NCI-H1092 treated with DMSO at 0.1 percent for 48 hours (cell line): ENCODE measurements at regions not wholly inside any gene's neighbourhood (a gene's known extent, or its start where the extent isn't known, plus 50 kb on each side); places are given as distances from the start of the nearest gene placed in this dataset.

Experiments used
- DNase-seq: peaks from one replicate; lab custom pipeline; 2025; lab: John Stamatoyannopoulos, UW

DNA sequence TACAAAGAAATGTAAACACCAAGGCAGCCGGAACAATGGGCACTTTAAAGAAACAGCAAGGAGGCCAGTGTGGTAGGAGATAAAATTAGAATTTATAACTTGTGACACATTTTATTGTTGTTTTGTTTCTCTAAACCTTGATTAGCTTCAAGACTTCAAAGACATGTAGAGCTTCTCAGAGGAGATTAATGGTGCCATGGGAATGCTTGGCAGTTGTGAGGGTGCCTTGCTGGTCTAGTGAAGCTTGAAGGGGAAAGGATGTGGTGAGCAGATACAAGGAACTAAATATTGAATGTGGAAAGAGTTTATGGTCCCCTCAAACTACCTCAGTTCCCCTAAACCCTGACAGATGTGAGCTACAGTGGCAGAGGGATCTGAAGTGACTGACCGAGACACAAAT lies 322.4 kb upstream of the ADAMTS16 start:
- no peak for DNase-seq

DNA sequence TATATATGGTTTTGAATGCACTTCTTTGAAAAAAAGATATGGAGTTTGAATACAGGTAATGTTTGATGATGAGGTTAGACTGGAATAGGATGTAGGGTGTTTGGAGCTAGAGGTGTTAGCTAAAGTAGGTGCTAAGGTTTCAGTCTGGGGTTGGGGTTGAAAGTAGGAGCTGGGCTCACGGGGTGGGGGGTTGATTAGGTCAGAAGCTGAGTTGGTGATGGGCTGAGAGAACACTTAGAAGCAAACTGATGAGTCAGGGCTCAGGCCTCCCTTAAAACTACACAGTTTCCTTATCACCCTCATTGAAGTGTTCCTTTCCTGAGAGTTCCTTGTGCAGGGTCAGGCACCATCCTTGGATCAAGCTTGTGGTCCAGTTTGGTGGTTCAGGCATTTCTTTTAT lies 308.8 kb upstream of the ADAMTS16 start:
- DNase-seq = no peak

DNA sequence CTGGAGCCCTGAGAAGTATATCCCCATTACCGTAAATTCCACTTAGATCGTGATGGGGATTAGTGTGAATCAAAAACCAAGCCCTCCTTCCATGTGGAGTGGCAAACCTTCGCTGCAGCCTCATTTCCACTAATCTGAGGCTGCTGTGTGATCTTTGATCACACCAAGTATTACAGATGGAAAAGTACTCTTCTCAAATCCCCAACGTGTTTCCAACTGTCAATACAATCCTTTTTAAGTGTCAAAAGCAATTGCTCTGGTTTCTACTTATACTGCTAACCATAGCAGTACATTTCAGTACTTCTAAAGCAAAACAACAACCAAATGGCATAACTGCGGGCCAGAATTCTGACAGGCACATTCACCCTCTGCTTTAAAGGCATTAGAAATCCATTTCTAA lies 307.7 kb upstream of the ADAMTS16 start:
- no peak for DNase-seq

DNA sequence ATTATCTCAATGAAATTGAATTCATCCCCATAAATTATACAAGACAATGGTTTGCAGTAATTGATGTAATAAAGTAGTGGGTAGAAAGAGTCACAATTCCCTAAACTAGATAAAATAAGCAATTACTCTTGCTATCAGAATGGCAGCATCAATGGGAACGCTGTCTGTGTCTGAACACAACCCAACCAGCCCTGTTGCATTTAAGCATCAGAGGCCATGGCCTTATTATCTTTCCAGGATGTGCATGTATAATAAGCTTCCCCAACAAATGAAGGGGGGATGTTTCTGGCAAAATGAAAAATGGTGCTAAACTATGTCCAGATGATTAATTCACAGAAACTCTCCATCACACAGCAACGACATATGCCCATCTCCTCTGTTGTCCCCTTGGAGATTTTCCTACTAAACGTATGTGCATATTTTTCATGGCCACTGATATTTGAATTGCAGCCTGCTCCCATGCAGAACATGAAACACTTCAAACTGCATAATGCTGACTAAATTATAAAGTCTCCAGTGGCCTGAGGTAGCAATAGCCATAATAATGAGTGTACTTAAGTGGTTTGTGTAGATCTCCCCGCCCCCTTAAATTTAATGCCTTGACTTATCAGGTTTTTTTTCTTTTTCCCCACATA lies 306.9 kb upstream of the ADAMTS16 start:
- no peak for DNase-seq

DNA sequence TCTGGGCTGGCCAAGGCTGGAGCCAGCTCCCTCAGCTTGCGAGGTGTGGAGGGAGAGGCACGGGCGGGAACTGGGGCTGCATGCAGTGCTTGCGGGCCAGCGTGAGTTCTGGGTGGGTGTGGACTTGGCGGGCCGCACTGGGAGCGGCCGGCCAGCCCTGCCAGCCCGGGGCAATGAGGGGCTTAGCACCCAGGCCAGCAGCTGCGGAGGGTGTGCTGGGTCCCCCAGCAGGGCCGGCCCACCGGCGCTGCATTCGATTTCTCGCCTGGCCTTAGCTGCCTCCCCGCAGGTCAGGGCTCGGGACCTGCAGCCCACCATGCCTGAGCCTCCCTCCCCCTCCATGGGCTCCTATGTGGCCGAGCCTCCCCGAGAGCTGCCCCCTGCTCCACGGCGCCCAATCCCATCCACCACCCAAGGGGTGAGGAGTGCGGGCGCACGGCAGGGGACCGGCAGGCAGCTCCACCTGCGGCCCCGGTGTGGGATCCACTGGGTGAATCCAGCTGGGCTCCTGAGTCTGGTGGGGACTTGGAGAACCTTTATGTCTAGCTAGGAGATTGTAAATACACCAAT lies 302.6 kb upstream of the ADAMTS16 start:
- no peak for DNase-seq

DNA sequence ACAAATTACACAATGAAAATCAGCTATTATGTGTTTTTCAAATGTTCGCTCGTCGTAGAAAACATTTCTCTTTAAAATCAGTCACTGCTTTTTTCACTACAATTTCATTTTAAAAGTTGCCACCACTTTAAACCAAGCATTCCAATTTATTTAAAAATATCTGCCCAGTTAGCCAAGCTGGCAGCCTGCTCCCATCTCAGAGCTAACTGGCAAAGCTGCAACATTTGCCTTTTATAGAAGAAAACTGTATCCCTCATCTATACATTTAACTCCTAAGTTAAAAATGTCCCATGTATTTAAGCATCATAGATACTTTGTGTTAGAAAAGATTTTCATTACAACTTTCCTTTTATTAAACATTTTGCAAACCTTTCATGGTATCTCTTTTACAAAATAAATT lies 294.9 kb upstream of the ADAMTS16 start:
- no peak for DNase-seq

DNA sequence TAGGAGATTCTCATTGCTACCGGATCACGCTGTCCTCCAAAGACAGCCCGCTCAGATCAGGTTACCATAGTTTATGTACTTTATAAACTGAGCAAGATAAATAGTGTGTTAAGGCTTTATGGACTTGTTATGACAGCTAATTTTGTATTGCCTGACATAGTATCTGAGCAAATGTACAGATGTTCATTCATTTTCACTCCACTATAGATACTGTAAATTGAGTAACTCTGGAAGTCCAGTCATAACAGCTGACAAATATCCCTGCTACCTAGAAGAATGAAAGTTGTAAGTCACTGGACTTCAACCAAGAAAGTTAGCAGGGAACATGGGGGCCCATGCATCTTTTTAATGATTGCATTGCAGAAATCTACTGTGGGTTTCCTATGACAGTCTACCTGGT lies 292.4 kb upstream of the ADAMTS16 start:
- no peak for DNase-seq

DNA sequence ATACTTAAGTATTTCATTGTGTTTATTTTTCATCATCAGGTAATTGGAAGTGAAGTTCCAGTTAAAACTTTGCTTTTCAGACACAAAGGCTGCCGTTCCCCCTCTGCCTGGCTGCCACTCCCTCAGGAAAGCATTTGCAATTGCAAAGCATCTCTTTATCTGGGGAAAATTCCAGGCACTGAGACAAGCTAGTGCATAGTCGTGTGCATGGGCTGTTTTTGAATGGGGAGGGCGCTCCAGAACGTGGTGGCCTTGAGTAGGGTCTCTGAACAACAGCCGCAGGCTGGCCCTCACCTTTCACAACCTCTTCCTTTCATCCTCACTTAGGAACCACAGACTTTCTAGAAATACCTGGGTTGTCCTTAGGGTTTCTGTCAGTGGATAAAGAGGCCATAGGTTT lies 285.1 kb upstream of the ADAMTS16 start:
- no peak for DNase-seq

DNA sequence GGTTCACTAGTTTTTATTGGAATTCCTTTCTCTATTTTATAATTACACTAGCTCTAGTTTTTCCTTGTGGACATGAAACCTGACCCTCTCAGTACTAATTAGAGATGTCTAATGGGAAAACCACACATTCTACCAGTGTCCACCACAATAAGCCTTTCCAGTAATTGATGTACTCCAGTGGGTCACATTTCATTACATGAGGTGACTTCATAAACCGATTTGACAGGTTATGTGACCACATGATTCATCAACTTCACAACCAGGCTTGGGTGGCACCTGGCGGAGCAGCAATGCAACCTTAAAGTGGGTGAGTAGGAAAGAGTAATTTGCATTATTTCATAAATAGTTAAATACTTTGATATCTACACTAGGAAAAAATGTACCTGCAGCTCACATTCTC lies 284.2 kb upstream of the ADAMTS16 start:
- DNase-seq = no peak

DNA sequence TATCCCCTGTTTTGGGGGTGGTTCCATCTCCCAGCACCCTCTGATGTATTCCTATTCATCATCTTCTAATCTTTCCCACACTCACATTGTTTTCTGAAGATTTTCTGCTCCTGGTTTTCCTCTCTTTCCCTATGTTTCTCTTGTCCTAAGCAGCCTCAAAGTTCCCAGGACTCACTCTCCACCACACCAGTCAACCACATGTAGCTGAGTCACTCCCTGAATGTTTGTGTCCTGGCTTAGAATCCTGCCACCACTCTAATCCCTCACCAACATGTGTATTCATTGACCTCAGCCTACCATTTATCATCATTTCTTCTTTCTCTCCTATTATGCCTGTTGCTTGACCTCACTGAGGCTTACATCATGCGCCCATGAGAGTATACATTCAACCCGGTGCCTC lies 282.4 kb upstream of the ADAMTS16 start:
- DNase-seq = no peak

DNA sequence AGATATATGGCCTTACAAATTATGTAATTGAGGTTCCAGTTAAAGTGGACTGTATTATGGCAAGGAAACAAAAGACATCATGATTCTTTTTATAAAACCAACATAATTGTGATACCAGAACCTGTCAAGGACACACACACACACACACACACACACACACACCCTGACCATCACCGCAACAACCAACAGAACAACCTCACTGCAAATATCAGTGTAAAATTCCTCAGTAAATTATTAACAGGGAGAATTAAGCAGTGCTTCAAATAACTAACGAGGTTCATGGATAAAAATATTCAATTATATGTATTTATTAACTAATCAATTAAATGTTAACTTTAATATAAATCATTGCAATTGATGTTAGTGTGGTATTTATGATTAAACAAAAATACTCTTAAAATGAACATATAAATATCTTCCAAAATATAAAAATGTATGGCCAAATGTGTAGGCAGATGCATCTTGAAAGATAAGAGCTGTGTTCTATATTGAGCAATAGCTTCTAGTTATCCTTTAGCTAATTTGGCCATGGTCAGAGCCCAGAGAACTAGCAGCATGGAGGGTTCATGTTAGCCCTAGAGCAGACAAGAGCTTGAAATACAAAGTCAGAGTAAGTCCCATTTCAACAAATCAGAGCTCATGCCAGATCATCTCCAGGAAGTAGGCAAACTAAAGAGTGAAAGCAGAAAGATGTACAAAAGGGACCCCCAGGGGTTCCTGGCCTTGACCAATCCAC lies 280.5 kb upstream of the ADAMTS16 start:
- no peak for DNase-seq

DNA sequence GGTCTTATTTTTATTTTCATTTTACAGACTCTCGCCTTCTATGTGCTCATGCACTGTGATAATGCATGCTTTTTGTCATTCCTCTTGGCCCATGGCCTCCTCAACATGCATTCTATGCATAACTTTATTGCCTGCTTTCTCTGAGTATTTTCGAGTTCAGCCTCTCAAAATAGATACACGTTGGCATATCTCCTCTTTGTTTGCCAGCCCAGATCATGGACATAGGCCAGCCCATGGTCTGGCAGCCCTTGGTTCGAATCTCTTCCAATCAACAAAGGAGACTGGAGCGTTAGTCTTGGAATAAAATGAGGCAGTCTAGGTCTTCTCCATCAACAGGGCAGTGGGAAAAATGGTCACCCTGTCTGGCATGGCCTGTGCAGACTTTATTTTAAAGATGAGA lies 279.5 kb upstream of the ADAMTS16 start:
- DNase-seq = no peak

DNA sequence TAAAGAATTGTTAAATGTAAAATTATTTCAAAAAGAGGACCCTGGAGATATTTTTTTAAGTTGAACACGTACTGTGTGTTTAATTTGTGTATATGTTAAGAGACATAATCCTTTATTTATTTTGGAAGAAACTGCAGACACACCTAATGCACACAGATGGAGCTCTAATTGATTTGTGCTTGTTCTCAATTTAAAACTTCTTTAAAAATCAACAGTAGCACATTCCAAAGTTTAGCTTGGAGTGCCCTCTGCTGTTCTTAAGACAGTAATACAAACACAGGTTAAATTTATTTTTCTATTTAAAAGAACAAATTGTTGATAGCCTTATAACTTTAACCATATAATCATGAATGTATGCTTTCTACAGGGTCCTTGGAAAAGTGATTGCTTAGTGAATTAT lies 277.6 kb upstream of the ADAMTS16 start:
- peak; percentile 13 for DNase-seq

DNA sequence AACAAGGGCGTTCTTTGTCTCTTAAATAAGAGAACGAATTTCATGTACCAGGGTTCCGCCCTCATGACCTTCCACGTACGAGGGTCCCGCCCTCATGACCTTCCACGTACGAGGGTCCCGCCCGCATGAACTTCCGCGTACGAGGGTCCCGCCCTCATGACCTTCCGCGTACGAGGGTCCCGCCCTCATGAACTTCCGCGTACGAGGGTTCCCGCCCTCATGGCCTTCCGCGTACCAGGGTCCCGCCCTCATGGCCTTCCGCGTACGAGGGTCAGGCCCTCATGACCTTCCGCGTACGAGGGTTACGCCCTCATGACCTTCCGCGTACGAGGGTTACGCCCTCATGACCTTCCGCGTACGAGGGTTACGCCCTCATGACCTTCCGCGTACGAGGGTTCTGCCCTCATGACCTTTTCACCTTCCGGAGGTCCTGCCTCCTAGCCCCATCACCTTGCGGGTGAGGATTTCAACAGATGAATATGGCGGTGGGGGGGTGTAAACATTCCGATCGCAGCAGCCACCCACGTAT lies 273.9 kb upstream of the ADAMTS16 start:
- no peak for DNase-seq

DNA sequence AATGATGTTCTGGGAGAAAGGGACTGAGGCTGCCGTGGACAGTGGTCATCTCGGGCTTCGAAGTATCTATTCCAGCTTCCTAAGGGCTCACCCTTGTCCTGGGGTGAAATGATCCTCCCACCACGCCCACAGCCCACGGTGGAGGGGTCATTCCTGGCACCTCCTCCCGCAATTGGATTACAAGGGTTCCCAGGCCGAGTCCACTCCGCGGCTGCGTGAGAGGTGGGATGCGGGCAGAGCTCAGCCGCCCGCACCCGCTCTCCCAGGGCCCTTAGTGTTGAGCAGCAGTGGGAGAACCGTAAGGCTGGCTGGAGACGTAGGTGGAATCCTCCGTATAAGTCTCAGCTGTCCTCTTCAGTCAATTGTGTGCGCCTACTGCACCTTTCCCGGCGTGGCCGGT lies 273.3 kb upstream of the ADAMTS16 start:
- DNase-seq = no peak

DNA sequence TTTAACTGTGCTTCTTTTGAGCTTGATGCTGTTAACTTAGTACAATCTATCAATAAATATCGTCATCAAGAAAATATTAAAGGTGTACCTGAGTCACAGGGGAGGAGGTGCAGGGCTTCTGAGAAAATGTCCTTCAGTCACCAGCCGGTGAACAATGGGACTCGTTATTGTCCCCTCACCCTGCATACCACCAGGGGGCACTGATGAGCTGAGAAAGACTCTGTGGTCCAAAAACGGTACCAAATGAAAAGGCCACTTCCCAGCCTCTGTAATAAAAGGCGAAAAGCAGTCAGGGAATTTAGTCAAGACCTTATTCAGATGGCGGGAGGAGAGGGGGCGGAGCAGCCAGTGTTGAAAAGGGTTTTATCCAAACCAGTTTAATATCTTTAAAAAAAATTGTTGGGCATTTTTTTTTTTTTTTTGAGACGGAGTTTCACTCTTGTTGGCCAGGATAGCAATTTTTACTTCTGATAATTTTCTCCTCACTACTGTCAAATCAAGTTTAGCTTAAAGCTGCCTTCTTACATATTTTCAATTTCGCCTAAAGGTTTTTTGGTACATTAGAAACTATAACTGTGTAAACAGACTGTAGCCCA lies 271.9 kb upstream of the ADAMTS16 start:
- DNase-seq = peak; percentile 2

DNA sequence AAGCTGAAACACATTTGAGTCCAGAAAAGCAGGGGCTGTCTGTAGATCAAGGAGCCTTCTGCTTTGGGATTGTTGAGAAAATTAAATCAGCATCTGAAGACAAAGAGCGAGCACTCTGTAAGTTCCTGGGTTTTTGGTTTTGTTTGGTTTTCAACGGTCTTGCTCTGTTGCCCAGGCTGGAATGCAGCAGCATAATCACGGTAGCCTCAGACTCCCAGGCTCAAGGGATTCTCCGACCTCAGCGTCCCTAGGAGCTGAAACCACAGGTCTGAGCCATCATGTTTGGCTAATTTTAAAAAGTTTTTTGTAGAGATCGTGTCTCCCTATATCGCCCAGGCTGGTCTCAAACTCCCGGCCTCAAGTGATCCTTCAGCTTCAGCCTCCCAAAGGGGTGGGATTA lies 266.5 kb upstream of the ADAMTS16 start:
- DNase-seq = no peak

DNA sequence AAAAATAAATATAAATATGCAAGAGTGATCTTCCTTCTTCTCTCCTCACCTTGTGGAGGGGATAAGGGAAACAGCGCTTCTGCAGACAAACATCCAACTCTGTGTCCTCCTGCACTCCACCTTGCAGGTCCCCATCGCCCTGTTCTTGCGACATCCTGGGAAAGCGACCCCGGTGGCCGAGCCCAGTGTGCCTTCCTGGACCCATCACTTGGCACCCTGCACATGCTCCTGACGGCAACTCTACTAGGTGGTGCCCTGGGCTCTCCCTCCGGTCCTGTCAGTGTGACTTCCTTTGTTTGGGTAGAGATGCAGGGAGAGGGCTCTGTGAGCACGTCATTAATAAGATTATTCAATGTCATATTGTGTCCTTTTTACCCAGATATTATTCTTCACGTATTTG lies 266.0 kb upstream of the ADAMTS16 start:
- no peak for DNase-seq

DNA sequence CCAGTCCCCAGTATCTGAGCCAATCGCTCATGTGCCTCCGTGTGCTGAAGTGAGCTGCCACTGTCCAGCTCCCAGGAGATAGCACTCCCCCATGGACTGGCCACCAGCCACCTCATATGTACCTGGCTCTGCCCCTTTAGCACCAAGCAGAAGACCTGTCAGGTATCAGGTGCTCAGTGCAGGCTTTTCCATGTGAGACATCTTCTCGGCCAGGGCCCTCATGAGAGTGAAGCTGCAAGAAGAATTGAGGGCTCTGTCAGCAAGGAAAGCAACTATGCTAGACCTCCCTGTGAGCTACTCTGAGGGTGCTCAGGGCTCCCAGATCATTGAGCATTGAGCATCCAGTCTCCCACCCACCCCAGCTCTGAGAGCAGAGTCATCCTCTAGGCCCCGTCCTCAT lies 264.2 kb upstream of the ADAMTS16 start:
- DNase-seq = no peak

DNA sequence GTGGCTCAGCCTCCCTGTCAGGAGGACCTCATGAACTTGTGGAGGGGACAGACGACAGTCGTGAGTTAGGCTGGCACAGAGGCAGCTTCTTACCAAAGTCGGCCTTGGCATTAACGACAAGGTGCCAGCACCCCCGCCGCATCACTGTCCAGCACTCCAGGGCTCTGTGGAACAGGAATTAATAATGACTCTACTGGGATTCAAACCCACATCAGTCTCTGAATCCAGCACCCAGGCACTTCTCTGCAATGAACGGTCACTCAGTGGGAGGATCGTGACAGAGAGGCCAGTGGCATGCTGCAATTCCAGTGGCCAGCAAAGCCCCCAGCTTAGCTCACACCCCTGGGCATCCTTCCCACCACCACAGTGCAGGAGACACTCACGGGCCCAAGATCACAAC lies 263.3 kb upstream of the ADAMTS16 start:
- no peak for DNase-seq

DNA sequence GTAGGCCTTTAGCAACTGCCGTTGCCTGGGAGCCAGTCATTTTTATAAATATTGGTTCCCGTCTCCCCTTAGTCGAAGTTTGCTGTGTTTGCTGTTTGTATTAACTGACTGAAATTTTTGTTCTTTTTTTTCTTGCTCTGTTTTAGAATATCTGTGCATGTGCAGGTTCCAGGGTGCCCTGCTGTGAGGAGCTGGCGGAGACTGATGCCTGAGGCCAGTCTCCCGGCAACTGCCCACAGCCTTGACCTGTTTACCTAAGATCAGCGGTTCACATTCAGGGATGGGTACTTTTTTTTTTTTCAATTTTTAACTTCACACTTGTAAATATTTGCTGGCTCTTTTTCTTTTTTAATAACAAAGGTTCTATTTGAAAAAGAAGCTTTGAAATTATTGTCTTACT lies 262.6 kb upstream of the ADAMTS16 start:
- DNase-seq = no peak

DNA sequence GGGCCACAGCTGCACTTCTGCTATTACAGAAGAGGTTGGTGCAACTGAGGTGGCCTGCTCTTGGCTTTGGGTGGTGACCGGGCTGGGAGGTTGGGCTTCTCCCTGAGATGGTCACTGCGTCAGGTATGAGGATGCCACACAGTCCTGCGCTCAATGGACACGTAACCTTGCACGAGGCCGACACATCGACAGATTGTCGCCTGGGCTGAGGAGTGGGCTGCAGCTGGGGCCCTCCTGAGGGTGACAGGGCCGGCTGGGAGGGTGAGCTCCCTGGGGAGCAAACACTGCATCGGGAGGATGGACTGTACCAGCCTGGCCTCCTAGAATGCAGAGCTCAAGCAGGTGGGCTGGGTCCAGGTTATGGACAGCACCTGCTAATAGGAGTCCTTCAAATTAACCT lies 261.1 kb upstream of the ADAMTS16 start:
- no peak for DNase-seq

DNA sequence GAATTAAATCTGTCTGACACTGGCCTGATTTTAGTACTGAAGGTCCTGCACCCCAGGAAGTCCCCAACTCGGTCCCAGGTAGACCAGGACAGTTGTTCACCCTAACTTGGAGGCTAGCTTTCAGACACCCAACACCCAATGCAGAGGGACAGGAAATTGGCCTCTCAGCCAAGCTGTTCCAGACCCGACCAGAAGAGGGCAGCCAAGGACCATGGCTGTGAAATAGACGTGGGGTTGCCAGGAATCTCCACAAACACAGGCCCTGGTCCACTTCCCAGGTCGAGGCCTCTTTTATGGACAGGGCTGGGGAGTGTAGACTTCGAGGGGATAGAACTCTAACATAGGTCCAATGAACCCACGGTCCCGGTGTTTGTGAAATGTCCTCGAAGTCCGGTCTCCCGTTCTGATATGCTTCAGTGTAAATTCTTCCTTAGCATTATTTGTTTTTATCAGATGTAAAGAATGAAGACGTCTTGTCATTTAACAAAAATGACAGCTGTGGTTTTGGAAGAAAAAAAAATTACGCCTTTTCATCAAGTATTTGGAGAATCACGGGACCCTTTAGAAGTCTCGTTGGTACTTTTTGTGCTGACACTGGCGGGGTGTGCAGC lies 260.3 kb upstream of the ADAMTS16 start:
- DNase-seq = peak; percentile 37
